Naive thymus-derived CD4-positive, alpha-beta T cell (primary cell): ENCODE measurements at regions not wholly inside any gene's neighbourhood (a gene's known extent, or its start where the extent isn't known, plus 50 kb on each side); places are given as distances from the start of the nearest gene placed in this dataset.

Experiments used
- ATAC-seq: fragments of 150-1000 bp; cut with Tn5 transposase; 2 replicates; pipeline ENCODE4 v1.10.0; 2021; ENCODE audit warnings: mild to moderate bottlenecking, moderate library complexity
- CTCF ChIA-PET: fragments of 350-600 bp; sonication (Branson Sonifier 250); formaldehyde crosslinking; loops from one replicate; lab custom pipeline; 2021; ENCODE audit warnings: antibody characterized with exemption; lab: Charles Lee
- POLR2A ChIA-PET: fragments of 350-600 bp; sonication (Branson Sonifier 250); formaldehyde crosslinking; loops from one replicate; lab custom pipeline; 2021; ENCODE audit warnings: antibody characterized with exemption, inconsistent platforms; lab: Charles Lee
- DNase-seq, 9 donors: peaks; one replicate each; pipeline versions ENCODE4 v3.0.0 to v3.0.0-alpha.2; 2020 to 2022; ENCODE audit warnings: mixed read lengths in 1 of 9
- H3K27ac ChIP-seq: one replicate; pipeline ENCODE4 v1.7.0; 2013; ENCODE audit warnings: mild to moderate bottlenecking, low read depth, low read length, moderate library complexity
- H3K27me3 ChIP-seq, 2 donors: one replicate each; pipeline ENCODE4 v1.7.0; 2013; ENCODE audit warnings: low read length in 2 of 2, mild to moderate bottlenecking in 2 of 2, moderate library complexity in 2 of 2; ENCODE audit not compliant: control insufficient read depth in 2 of 2, insufficient read depth in 2 of 2
- H3K36me3 ChIP-seq, 3 experiments: 1 replicate in 2 of 3; 2 replicates in 1 of 3; pipeline ENCODE4 v1.7.0; 2013; ENCODE audit warnings: low read length in 3 of 3, mild to moderate bottlenecking in 3 of 3, moderate library complexity in 1 of 3; ENCODE audit not compliant: insufficient read depth in 3 of 3, control insufficient read depth in 2 of 3
- H3K4me1 ChIP-seq, 2 donors: one replicate each; pipeline ENCODE4 v1.7.0; 2013; ENCODE audit warnings: low read length in 2 of 2, mild to moderate bottlenecking in 2 of 2, moderate library complexity in 1 of 2; ENCODE audit not compliant: control insufficient read depth in 2 of 2, insufficient read depth in 2 of 2
- H3K4me3 ChIP-seq: 2 replicates; pipeline ENCODE4 v1.7.0; 2013; ENCODE audit warnings: mild to moderate bottlenecking, low read length
- H3K9me3 ChIP-seq, 3 experiments: 1 replicate in 2 of 3; 2 replicates in 1 of 3; pipeline ENCODE4 v1.7.0; 2013; ENCODE audit warnings: low read length in 3 of 3; ENCODE audit not compliant: control insufficient read depth in 2 of 3
- H3K27ac Mint-ChIP-seq, 9 donors: one replicate each; pipeline ENCODE4 v1.8.0; 2020 to 2022; ENCODE audit warnings: mixed read lengths in 9 of 9, mild to moderate bottlenecking in 8 of 9, moderate library complexity in 5 of 9, inconsistent platforms in 2 of 9
- H3K27me3 Mint-ChIP-seq, 5 donors: one replicate each; pipeline ENCODE4 v1.8.0; 2021 to 2022; ENCODE audit warnings: mixed read lengths in 5 of 5, mild to moderate bottlenecking in 1 of 5
- H3K36me3 Mint-ChIP-seq, 5 donors: one replicate each; pipeline ENCODE4 v1.8.0; 2020 to 2022; ENCODE audit warnings: mixed read lengths in 5 of 5, mild to moderate bottlenecking in 3 of 5, inconsistent platforms in 1 of 5
- H3K4me1 Mint-ChIP-seq, 7 donors: one replicate each; pipeline ENCODE4 v1.8.0; 2020 to 2022; ENCODE audit warnings: mixed read lengths in 7 of 7, mild to moderate bottlenecking in 3 of 7, inconsistent platforms in 1 of 7
- H3K4me3 Mint-ChIP-seq, 10 donors: one replicate each; pipeline ENCODE4 v1.8.0; 2020 to 2022; ENCODE audit warnings: mild to moderate bottlenecking in 10 of 10, mixed read lengths in 10 of 10, moderate library complexity in 6 of 10, inconsistent platforms in 2 of 10
- H3K9me3 Mint-ChIP-seq, 11 donors: one replicate each; pipeline ENCODE4 v1.8.0; 2020 to 2022; ENCODE audit warnings: mixed read lengths in 11 of 11, mild to moderate bottlenecking in 4 of 11, inconsistent platforms in 1 of 11, moderate library complexity in 1 of 11
- intact Hi-C, 2 donors: fragments of 100-400 bp; cut with micrococcal nuclease; formaldehyde crosslinking; loops; one replicate each; pipeline ENCODE4 v1.15.1; 2023

- Mint-ChIP-seq H3K4me1 (no peaks in the 10 kb centered on the region), H3K36me3 (no peaks in the 10 kb centered on the region), H3K27ac (no peak overlapping the region), H3K27me3 (no peaks in the 10 kb centered on the region), H3K4me3 (no peak overlapping the region), H3K9me3 (peaks cover 0 to 8% (median 4%) of the 10 kb centered on the region in 11 donors)
- DNase-seq: no peak
- no peaks in the 10 kb centered on the region for H3K36me3 ChIP-seq
- no peaks in the 10 kb centered on the region for H3K4me1 ChIP-seq
- H3K27ac ChIP-seq: no peak overlapping the region
- intact Hi-C loops: no loop called here
- H3K4me3 ChIP-seq: no peak overlapping the region
- no peaks in the 10 kb centered on the region for H3K27me3 ChIP-seq
- CTCF ChIA-PET: no interaction called here
- H3K9me3 ChIP-seq: no peaks in the 10 kb centered on the region
- POLR2A ChIA-PET: no interaction called here
- ATAC-seq: no peak
Observed at GRCh38 chr13:68350554-68350953, 1120.4 kb upstream of the PCDH9 start.

- DNase-seq (no peak), ATAC-seq (no peak)
- Mint-ChIP-seq H3K27me3 (no peaks in the 10 kb centered on the region), H3K4me3 (no peak overlapping the region), H3K9me3 (peaks cover 3 to 25% (median 9%) of the 10 kb centered on the region in 11 donors), H3K27ac (no peak overlapping the region), H3K4me1 (no peaks in the 10 kb centered on the region), H3K36me3 (no peaks in the 10 kb centered on the region)
- Histone ChIP-seq H3K9me3 (peaks cover 0 to 3% (median 0%) of the 10 kb centered on the region in 3 experiments), H3K27me3 (no peaks in the 10 kb centered on the region), H3K27ac (no peak overlapping the region), H3K4me3 (no peak overlapping the region), H3K36me3 (no peaks in the 10 kb centered on the region), H3K4me1 (no peaks in the 10 kb centered on the region)
- CTCF ChIA-PET: no interaction called here
- intact Hi-C loops: no loop called here
- POLR2A ChIA-PET: no interaction called here
Observed at GRCh38 chr13:68347220-68347619, 1117.1 kb upstream of the PCDH9 start.

- H3K36me3 Mint-ChIP-seq: no peaks in the 10 kb centered on the region
- H3K27me3 Mint-ChIP-seq: no peaks in the 10 kb centered on the region
- ATAC-seq (no peak), DNase-seq (no peak)
- H3K27me3 ChIP-seq: no peaks in the 10 kb centered on the region
- H3K4me1 Mint-ChIP-seq: no peaks in the 10 kb centered on the region
- peaks cover 0 to 4% (median 0%) of the 10 kb centered on the region in 3 experiments for H3K9me3 ChIP-seq
- POLR2A ChIA-PET: no interaction called here
- H3K4me1 ChIP-seq: no peaks in the 10 kb centered on the region
- H3K27ac Mint-ChIP-seq: no peak overlapping the region
- H3K27ac ChIP-seq: no peak overlapping the region
- no peak overlapping the region for H3K4me3 Mint-ChIP-seq
- peaks cover 3 to 33% (median 13%) of the 10 kb centered on the region in 11 donors for H3K9me3 Mint-ChIP-seq
- CTCF ChIA-PET: no interaction called here
- intact Hi-C loops: no loop called here
- no peaks in the 10 kb centered on the region for H3K36me3 ChIP-seq
- H3K4me3 ChIP-seq: no peak overlapping the region
Observed at GRCh38 chr13:68345963-68346531, 1115.9 kb upstream of the PCDH9 start.

- Mint-ChIP-seq H3K4me3 (no peak overlapping the region), H3K27ac (no peak overlapping the region), H3K27me3 (no peaks in the 10 kb centered on the region), H3K36me3 (no peaks in the 10 kb centered on the region), H3K4me1 (no peaks in the 10 kb centered on the region), H3K9me3 (peaks cover 8 to 43% (median 16%) of the 10 kb centered on the region in 11 donors)
- ATAC-seq (no peak), DNase-seq (no peak)
- Histone ChIP-seq H3K27me3 (no peaks in the 10 kb centered on the region), H3K9me3 (peaks cover 0 to 13% (median 0%) of the 10 kb centered on the region in 3 experiments), H3K4me1 (no peaks in the 10 kb centered on the region), H3K4me3 (no peak overlapping the region), H3K27ac (no peak overlapping the region), H3K36me3 (no peaks in the 10 kb centered on the region)
- CTCF ChIA-PET: no interaction called here
- POLR2A ChIA-PET: no interaction called here
- intact Hi-C loops: no loop called here
Observed at GRCh38 chr13:68323124-68323523, 1093.0 kb upstream of the PCDH9 start.

- H3K4me3 ChIP-seq: no peak overlapping the region
- DNase-seq (no peak), ATAC-seq (no peak)
- no peaks in the 10 kb centered on the region for H3K27me3 Mint-ChIP-seq
- H3K4me3 Mint-ChIP-seq: no peak overlapping the region
- ChIA-PET POLR2A (no interaction called here), CTCF (no interaction called here)
- no peaks in the 10 kb centered on the region for H3K36me3 ChIP-seq
- H3K27me3 ChIP-seq: no peaks in the 10 kb centered on the region
- H3K36me3 Mint-ChIP-seq: peaks cover 0 to 5% (median 0%) of the 10 kb centered on the region in 5 donors
- H3K27ac ChIP-seq: no peak overlapping the region
- intact Hi-C loops: no loop called here
- H3K4me1 ChIP-seq: no peaks in the 10 kb centered on the region
- H3K27ac Mint-ChIP-seq: no peak overlapping the region
- H3K9me3 ChIP-seq: peaks cover 0 to 13% (median 0%) of the 10 kb centered on the region in 3 experiments
- no peaks in the 10 kb centered on the region for H3K4me1 Mint-ChIP-seq
- H3K9me3 Mint-ChIP-seq: peaks cover 12 to 52% (median 21%) of the 10 kb centered on the region in 11 donors
Observed at GRCh38 chr13:68319384-68319783, 1089.2 kb upstream of the PCDH9 start.

GRCh38 chr13:68304286-68304893 is 1074.3 kb upstream of the PCDH9 start:
- Histone ChIP-seq H3K27ac (no peak overlapping the region), H3K36me3 (no peaks in the 10 kb centered on the region), H3K27me3 (no peaks in the 10 kb centered on the region), H3K9me3 (no peaks in the 10 kb centered on the region), H3K4me3 (no peak overlapping the region), H3K4me1 (no peaks in the 10 kb centered on the region)
- peaks cover 0 to 23% (median 2%) of the 10 kb centered on the region in 11 donors for H3K9me3 Mint-ChIP-seq
- no peak overlapping the region for H3K4me3 Mint-ChIP-seq
- DNase-seq (no peak), ATAC-seq (no peak)
- no peak overlapping the region for H3K27ac Mint-ChIP-seq
- H3K36me3 Mint-ChIP-seq: no peaks in the 10 kb centered on the region
- intact Hi-C loops: no loop called here
- no peaks in the 10 kb centered on the region for H3K4me1 Mint-ChIP-seq
- ChIA-PET POLR2A (no interaction called here), CTCF (no interaction called here)
- H3K27me3 Mint-ChIP-seq: no peaks in the 10 kb centered on the region

GRCh38 chr13:68293631-68294030 is 1063.5 kb upstream of the PCDH9 start:
- Histone ChIP-seq H3K27ac (no peak overlapping the region), H3K27me3 (no peaks in the 10 kb centered on the region), H3K4me1 (no peaks in the 10 kb centered on the region), H3K36me3 (no peaks in the 10 kb centered on the region), H3K4me3 (no peak overlapping the region), H3K9me3 (no peaks in the 10 kb centered on the region)
- ChIA-PET CTCF (no interaction called here), POLR2A (no interaction called here)
- ATAC-seq: no peak
- Mint-ChIP-seq H3K4me1 (no peaks in the 10 kb centered on the region), H3K36me3 (no peaks in the 10 kb centered on the region), H3K4me3 (no peak overlapping the region), H3K9me3 (peaks cover 0 to 4% (median 0%) of the 10 kb centered on the region in 11 donors), H3K27ac (no peak overlapping the region), H3K27me3 (no peaks in the 10 kb centered on the region)
- intact Hi-C loops: no loop called here
- no peak for DNase-seq
